ENCODE measurements at regions not wholly inside any gene's neighbourhood (a gene's known extent, or its start where the extent isn't known, plus 50 kb on each side); places are given as distances from the start of the nearest gene placed in this dataset.

DNA sequence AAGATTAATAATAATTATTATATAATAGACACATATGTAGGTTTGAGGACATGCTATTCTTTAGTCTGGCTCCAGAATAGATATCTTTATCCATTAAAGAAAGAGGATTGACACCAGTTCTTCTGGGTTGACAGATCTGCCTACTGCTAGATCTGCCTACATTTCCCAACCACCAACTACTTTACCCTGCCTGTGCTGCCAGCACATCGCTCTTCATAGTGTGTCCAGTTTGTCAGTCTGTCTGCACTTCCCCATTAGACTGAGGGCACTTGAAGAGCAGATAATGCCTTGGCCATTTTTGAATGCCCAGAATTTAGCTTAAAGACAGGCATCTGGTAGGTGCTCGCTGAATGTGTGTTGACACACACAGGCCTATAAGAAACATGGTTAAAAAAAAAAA is 910.1 kb upstream of the FAT3 start:
- no peaks in the 10 kb centered on the region for H3K27me3 ChIP-seq (ENCODE audit: control insufficient read depth in 1 of 2, insufficient read depth in 2 of 2, low read length in 2 of 2)
- no peaks in the 10 kb centered on the region for H3K9me3 ChIP-seq (ENCODE audit: control insufficient read depth in 1 of 2, low read length in 2 of 2)
- H3K27ac ChIP-seq (ENCODE audit: low read depth, low read length), result no peak overlapping the region
- no peaks in the 10 kb centered on the region for H3K4me1 ChIP-seq (ENCODE audit: control insufficient read depth in 1 of 2, insufficient read depth in 2 of 2, low read length in 2 of 2)
- no peaks in the 10 kb centered on the region for H3K36me3 ChIP-seq (ENCODE audit: control insufficient read depth in 1 of 2, insufficient read depth in 2 of 2, low read length in 2 of 2)
- no peak overlapping the region for H3K9ac ChIP-seq (ENCODE audit: low read depth in 1 of 2, low read length in 2 of 2)
- no peak overlapping the region for H3K4me3 ChIP-seq (ENCODE audit: low read depth in 1 of 2, low read length in 2 of 2)

DNA sequence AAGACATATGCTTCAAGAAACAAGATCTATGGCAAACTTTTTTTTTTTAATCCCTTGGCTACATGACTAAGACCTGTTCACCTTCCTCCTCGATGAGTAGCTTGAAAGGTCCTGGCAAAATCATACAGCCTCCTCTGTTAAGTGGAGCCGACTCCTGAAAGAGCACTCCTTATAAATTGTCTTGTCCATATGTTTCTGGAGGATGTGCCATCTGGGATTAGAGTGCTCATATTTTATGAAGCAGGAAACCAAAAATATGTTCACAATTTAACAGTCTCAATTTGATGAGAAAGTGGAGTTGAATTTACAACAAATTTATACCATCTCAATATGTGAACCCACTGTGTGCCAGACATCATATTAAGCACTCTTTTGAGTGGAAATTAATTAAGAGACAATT is 912.1 kb upstream of the FAT3 start:
- no peaks in the 10 kb centered on the region for H3K36me3 ChIP-seq (ENCODE audit: control insufficient read depth in 1 of 2, insufficient read depth in 2 of 2, low read length in 2 of 2)

DNA sequence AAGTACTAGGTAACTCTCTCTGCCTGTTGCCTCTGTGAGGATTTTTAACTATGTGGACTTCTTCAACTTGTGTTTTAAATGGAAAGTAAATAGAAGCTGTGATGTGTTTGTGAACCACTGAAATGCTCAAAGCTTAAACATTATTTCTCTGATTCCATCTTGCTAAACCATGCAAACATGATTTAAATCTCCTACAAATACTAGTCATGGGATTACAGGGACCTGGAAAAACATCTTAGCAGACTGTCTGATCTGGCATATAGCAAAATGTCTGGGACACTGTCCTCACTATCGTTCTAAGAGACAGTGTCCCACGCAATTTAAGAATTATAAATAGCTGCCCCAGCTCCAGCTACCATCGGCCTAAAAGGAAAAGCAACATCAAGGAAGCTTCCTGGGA is 914.5 kb upstream of the FAT3 start:
- Histone ChIP-seq H3K27me3 (ENCODE audit: control insufficient read depth in 1 of 2, insufficient read depth in 2 of 2, low read length in 2 of 2) (no peaks in the 10 kb centered on the region), H3K9me3 (ENCODE audit: control insufficient read depth in 1 of 2, low read length in 2 of 2) (no peaks in the 10 kb centered on the region), H3K4me1 (ENCODE audit: control insufficient read depth in 1 of 2, insufficient read depth in 2 of 2, low read length in 2 of 2) (no peaks in the 10 kb centered on the region), H3K9ac (ENCODE audit: low read depth in 1 of 2, low read length in 2 of 2) (no peak overlapping the region), H3K36me3 (ENCODE audit: control insufficient read depth in 1 of 2, insufficient read depth in 2 of 2, low read length in 2 of 2) (no peaks in the 10 kb centered on the region), H3K27ac (ENCODE audit: low read depth, low read length) (no peak overlapping the region), H3K4me3 (ENCODE audit: low read depth in 1 of 2, low read length in 2 of 2) (no peak overlapping the region)

More for the DNA sequence above, 912.1 kb upstream of the FAT3 start:
- Histone ChIP-seq H3K4me3 (ENCODE audit: low read depth in 1 of 2, low read length in 2 of 2) (no peak overlapping the region), H3K27me3 (ENCODE audit: control insufficient read depth in 1 of 2, insufficient read depth in 2 of 2, low read length in 2 of 2) (no peaks in the 10 kb centered on the region), H3K27ac (ENCODE audit: low read depth, low read length) (no peak overlapping the region), H3K9me3 (ENCODE audit: control insufficient read depth in 1 of 2, low read length in 2 of 2) (no peaks in the 10 kb centered on the region), H3K4me1 (ENCODE audit: control insufficient read depth in 1 of 2, insufficient read depth in 2 of 2, low read length in 2 of 2) (no peaks in the 10 kb centered on the region), H3K9ac (ENCODE audit: low read depth in 1 of 2, low read length in 2 of 2) (no peak overlapping the region)

GRCh38 chr11:91308069-91308468 is 916.5 kb upstream of the FAT3 start:
- no peak overlapping the region for H3K9ac ChIP-seq (ENCODE audit: low read depth in 1 of 2, low read length in 2 of 2)
- H3K9me3 ChIP-seq (ENCODE audit: control insufficient read depth in 1 of 2, low read length in 2 of 2), result no peaks in the 10 kb centered on the region
- no peaks in the 10 kb centered on the region for H3K36me3 ChIP-seq (ENCODE audit: control insufficient read depth in 1 of 2, insufficient read depth in 2 of 2, low read length in 2 of 2)
- no peak overlapping the region for H3K4me3 ChIP-seq (ENCODE audit: low read depth in 1 of 2, low read length in 2 of 2)
- no peak overlapping the region for H3K27ac ChIP-seq (ENCODE audit: low read depth, low read length)
- no peaks in the 10 kb centered on the region for H3K4me1 ChIP-seq (ENCODE audit: control insufficient read depth in 1 of 2, insufficient read depth in 2 of 2, low read length in 2 of 2)
- no peaks in the 10 kb centered on the region for H3K27me3 ChIP-seq (ENCODE audit: control insufficient read depth in 1 of 2, insufficient read depth in 2 of 2, low read length in 2 of 2)

- Histone ChIP-seq H3K27ac (ENCODE audit: low read depth, low read length) (no peak overlapping the region), H3K36me3 (ENCODE audit: control insufficient read depth in 1 of 2, insufficient read depth in 2 of 2, low read length in 2 of 2) (no peaks in the 10 kb centered on the region), H3K4me3 (ENCODE audit: low read depth in 1 of 2, low read length in 2 of 2) (no peak overlapping the region)
Measured at GRCh38 chr11:91305402-91305801, 919.2 kb upstream of the FAT3 start.

GRCh38 chr11:91303749-91304148 is 920.9 kb upstream of the FAT3 start:
- Histone ChIP-seq H3K9me3 (ENCODE audit: control insufficient read depth in 1 of 2, low read length in 2 of 2) (no peaks in the 10 kb centered on the region), H3K4me3 (ENCODE audit: low read depth in 1 of 2, low read length in 2 of 2) (no peak overlapping the region), H3K27ac (ENCODE audit: low read depth, low read length) (no peak overlapping the region), H3K9ac (ENCODE audit: low read depth in 1 of 2, low read length in 2 of 2) (no peak overlapping the region), H3K4me1 (ENCODE audit: control insufficient read depth in 1 of 2, insufficient read depth in 2 of 2, low read length in 2 of 2) (no peaks in the 10 kb centered on the region), H3K36me3 (ENCODE audit: control insufficient read depth in 1 of 2, insufficient read depth in 2 of 2, low read length in 2 of 2) (no peaks in the 10 kb centered on the region), H3K27me3 (ENCODE audit: control insufficient read depth in 1 of 2, insufficient read depth in 2 of 2, low read length in 2 of 2) (no peaks in the 10 kb centered on the region)

More at GRCh38 chr11:91305402-91305801, 919.2 kb upstream of the FAT3 start:
- no peaks in the 10 kb centered on the region for H3K9me3 ChIP-seq (ENCODE audit: control insufficient read depth in 1 of 2, low read length in 2 of 2)
- H3K9ac ChIP-seq (ENCODE audit: low read depth in 1 of 2, low read length in 2 of 2), result no peak overlapping the region
- no peaks in the 10 kb centered on the region for H3K27me3 ChIP-seq (ENCODE audit: control insufficient read depth in 1 of 2, insufficient read depth in 2 of 2, low read length in 2 of 2)
- no peaks in the 10 kb centered on the region for H3K4me1 ChIP-seq (ENCODE audit: control insufficient read depth in 1 of 2, insufficient read depth in 2 of 2, low read length in 2 of 2)

- H3K4me1 ChIP-seq (ENCODE audit: control insufficient read depth in 1 of 2, insufficient read depth in 2 of 2, low read length in 2 of 2), result no peaks in the 10 kb centered on the region
- no peak overlapping the region for H3K4me3 ChIP-seq (ENCODE audit: low read depth in 1 of 2, low read length in 2 of 2)
- H3K27me3 ChIP-seq (ENCODE audit: control insufficient read depth in 1 of 2, insufficient read depth in 2 of 2, low read length in 2 of 2), result no peaks in the 10 kb centered on the region
- no peaks in the 10 kb centered on the region for H3K36me3 ChIP-seq (ENCODE audit: control insufficient read depth in 1 of 2, insufficient read depth in 2 of 2, low read length in 2 of 2)
- H3K27ac ChIP-seq (ENCODE audit: low read depth, low read length), result no peak overlapping the region
- H3K9ac ChIP-seq (ENCODE audit: low read depth in 1 of 2, low read length in 2 of 2), result no peak overlapping the region
- H3K9me3 ChIP-seq (ENCODE audit: control insufficient read depth in 1 of 2, low read length in 2 of 2), result no peaks in the 10 kb centered on the region
Measured at GRCh38 chr11:91299980-91300379, 924.6 kb upstream of the FAT3 start.

- H3K4me3 ChIP-seq (ENCODE audit: low read depth in 1 of 2, low read length in 2 of 2), result no peak overlapping the region
- no peaks in the 10 kb centered on the region for H3K9me3 ChIP-seq (ENCODE audit: control insufficient read depth in 1 of 2, low read length in 2 of 2)
- H3K4me1 ChIP-seq (ENCODE audit: control insufficient read depth in 1 of 2, insufficient read depth in 2 of 2, low read length in 2 of 2), result no peaks in the 10 kb centered on the region
- no peak overlapping the region for H3K27ac ChIP-seq (ENCODE audit: low read depth, low read length)
- no peaks in the 10 kb centered on the region for H3K27me3 ChIP-seq (ENCODE audit: control insufficient read depth in 1 of 2, insufficient read depth in 2 of 2, low read length in 2 of 2)
- no peak overlapping the region for H3K9ac ChIP-seq (ENCODE audit: low read depth in 1 of 2, low read length in 2 of 2)
- H3K36me3 ChIP-seq (ENCODE audit: control insufficient read depth in 1 of 2, insufficient read depth in 2 of 2, low read length in 2 of 2), result no peaks in the 10 kb centered on the region
Measured at GRCh38 chr11:91296629-91297028, 928.0 kb upstream of the FAT3 start.

DNA sequence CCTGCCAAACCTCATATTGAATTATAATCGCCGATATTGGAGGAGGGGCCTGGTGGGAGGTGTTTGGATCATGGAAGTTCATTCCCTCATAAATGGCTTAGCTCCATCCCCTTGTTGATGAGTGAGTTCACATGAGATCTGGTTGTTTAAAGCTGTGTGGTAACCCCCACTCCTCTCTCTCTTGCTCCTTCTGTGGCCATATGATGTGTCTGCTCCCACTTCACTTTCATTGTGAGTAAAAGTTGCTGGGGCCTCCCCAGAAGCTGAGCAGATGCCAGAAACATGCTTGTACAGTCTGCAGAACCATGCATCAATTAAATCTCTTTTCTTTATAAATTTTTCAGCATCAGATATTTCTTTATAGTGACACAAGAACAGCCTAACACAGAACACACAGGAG is 929.0 kb upstream of the FAT3 start:
- no peak overlapping the region for H3K4me3 ChIP-seq (ENCODE audit: low read depth in 1 of 2, low read length in 2 of 2)
- no peaks in the 10 kb centered on the region for H3K36me3 ChIP-seq (ENCODE audit: control insufficient read depth in 1 of 2, insufficient read depth in 2 of 2, low read length in 2 of 2)
- H3K9ac ChIP-seq (ENCODE audit: low read depth in 1 of 2, low read length in 2 of 2), result no peak overlapping the region
- no peaks in the 10 kb centered on the region for H3K9me3 ChIP-seq (ENCODE audit: control insufficient read depth in 1 of 2, low read length in 2 of 2)
- H3K4me1 ChIP-seq (ENCODE audit: control insufficient read depth in 1 of 2, insufficient read depth in 2 of 2, low read length in 2 of 2), result no peaks in the 10 kb centered on the region
- H3K27ac ChIP-seq (ENCODE audit: low read depth, low read length), result no peak overlapping the region
- H3K27me3 ChIP-seq (ENCODE audit: control insufficient read depth in 1 of 2, insufficient read depth in 2 of 2, low read length in 2 of 2), result no peaks in the 10 kb centered on the region

DNA sequence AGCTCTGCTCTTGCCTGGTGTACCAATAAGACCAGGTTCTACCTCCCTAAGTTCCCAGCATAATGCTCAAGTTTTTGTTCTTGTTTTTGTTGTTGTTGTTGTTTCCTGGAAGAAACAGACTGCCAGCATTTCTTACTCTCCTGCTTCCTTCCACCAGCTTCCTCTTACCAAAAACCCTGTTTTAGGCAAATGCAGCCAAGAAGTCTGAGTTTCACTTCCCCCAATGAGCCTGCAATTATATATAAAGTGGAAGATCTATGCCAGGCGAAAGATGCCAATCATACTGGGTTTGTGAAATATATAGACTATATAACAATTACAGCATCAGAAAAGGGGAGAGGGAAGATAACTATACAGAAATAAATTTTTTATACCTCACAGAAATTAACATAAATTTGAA is 931.5 kb upstream of the FAT3 start:
- H3K9ac ChIP-seq (ENCODE audit: low read depth in 1 of 2, low read length in 2 of 2), result no peak overlapping the region
- H3K4me1 ChIP-seq (ENCODE audit: control insufficient read depth in 1 of 2, insufficient read depth in 2 of 2, low read length in 2 of 2), result no peaks in the 10 kb centered on the region
- no peaks in the 10 kb centered on the region for H3K27me3 ChIP-seq (ENCODE audit: control insufficient read depth in 1 of 2, insufficient read depth in 2 of 2, low read length in 2 of 2)
- H3K4me3 ChIP-seq (ENCODE audit: low read depth in 1 of 2, low read length in 2 of 2), result no peak overlapping the region
- no peak overlapping the region for H3K27ac ChIP-seq (ENCODE audit: low read depth, low read length)
- no peaks in the 10 kb centered on the region for H3K36me3 ChIP-seq (ENCODE audit: control insufficient read depth in 1 of 2, insufficient read depth in 2 of 2, low read length in 2 of 2)
- H3K9me3 ChIP-seq (ENCODE audit: control insufficient read depth in 1 of 2, low read length in 2 of 2), result no peaks in the 10 kb centered on the region

DNA sequence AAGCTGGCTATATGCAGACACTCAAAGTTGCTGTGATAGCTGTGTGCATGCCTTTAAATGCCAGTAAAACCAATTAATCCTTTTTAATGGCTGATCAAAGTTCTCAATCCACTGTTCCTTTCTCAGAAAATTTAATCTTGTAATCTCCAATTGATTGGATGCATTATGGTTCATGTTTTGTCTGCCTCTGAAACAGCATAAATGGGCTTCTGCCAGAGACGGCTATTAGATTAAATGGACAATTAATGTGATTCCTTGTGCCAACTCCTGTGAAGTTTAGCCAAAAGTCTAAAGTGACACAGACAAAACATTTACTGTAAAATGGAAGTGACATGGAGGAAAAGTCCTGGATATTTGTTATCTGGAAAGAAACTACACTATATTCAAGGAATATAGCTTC is 952.5 kb upstream of the FAT3 start:
- no peaks in the 10 kb centered on the region for H3K36me3 ChIP-seq (ENCODE audit: control insufficient read depth in 1 of 2, insufficient read depth in 2 of 2, low read length in 2 of 2)
- no peak overlapping the region for H3K27ac ChIP-seq (ENCODE audit: low read depth, low read length)
- H3K9ac ChIP-seq (ENCODE audit: low read depth in 1 of 2, low read length in 2 of 2), result no peak overlapping the region
- no peak overlapping the region for H3K4me3 ChIP-seq (ENCODE audit: low read depth in 1 of 2, low read length in 2 of 2)
- H3K4me1 ChIP-seq (ENCODE audit: control insufficient read depth in 1 of 2, insufficient read depth in 2 of 2, low read length in 2 of 2), result no peaks in the 10 kb centered on the region
- H3K27me3 ChIP-seq (ENCODE audit: control insufficient read depth in 1 of 2, insufficient read depth in 2 of 2, low read length in 2 of 2), result no peaks in the 10 kb centered on the region
- no peaks in the 10 kb centered on the region for H3K9me3 ChIP-seq (ENCODE audit: control insufficient read depth in 1 of 2, low read length in 2 of 2)

Data from duodenal mucosa (tissue), 2 donors.